Peyer's patch (tissue), 4 donors: ENCODE measurements at regions not wholly inside any gene's neighbourhood (a gene's known extent, or its start where the extent isn't known, plus 50 kb on each side); places are given as distances from the start of the nearest gene placed in this dataset.

ENCODE experiments used
- POLR2A ChIP-seq, 2 donors: fragments of 450-650 bp; IDR thresholded peaks; one replicate each; pipeline ENCODE4 v1.5.1; 2017; ENCODE audit warnings: antibody characterized with exemption in 2 of 2, mild to moderate bottlenecking in 2 of 2, moderate library complexity in 2 of 2
- TF ChIP-seq, protein P1 (sequence below), 6 experiments: fragments of 450-650 bp in 4 of 6; fragments of 200-600 bp in 2 of 6; sonication (generic) in 1 of 6; IDR thresholded peaks; one replicate each; pipeline ENCODE4 v1.5.1; 2017 to 2019; ENCODE audit warnings: antibody characterized with exemption in 6 of 6, mild to moderate bottlenecking in 3 of 6, moderate library complexity in 1 of 6

DNA sequence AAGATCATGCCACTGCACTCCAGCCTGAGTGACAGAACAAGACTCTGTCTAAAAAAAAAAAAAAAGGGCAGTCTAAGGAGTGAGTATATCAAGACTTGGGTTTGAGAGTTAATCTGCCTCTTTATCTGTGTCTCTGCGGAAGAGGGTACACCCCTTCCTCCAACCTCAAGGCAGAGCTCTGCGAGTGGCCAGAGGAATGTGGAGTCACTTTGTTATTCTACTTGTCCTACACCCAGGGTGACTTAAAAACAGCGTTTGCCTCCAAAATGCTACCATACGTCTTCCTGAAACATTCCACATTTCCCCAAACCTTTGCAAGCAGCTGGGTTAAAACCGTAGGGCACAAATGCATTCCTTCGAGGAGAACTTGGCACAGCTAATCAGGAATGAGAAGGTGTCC is 199.9 kb downstream of the SHOX start:
- TF ChIP-seq, protein P1, sequence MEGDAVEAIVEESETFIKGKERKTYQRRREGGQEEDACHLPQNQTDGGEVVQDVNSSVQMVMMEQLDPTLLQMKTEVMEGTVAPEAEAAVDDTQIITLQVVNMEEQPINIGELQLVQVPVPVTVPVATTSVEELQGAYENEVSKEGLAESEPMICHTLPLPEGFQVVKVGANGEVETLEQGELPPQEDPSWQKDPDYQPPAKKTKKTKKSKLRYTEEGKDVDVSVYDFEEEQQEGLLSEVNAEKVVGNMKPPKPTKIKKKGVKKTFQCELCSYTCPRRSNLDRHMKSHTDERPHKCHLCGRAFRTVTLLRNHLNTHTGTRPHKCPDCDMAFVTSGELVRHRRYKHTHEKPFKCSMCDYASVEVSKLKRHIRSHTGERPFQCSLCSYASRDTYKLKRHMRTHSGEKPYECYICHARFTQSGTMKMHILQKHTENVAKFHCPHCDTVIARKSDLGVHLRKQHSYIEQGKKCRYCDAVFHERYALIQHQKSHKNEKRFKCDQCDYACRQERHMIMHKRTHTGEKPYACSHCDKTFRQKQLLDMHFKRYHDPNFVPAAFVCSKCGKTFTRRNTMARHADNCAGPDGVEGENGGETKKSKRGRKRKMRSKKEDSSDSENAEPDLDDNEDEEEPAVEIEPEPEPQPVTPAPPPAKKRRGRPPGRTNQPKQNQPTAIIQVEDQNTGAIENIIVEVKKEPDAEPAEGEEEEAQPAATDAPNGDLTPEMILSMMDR (IDR thresholded peaks at IDR 0.05) = no peak
- TF ChIP-seq POLR2A (IDR thresholded peaks at IDR 0.05) = no peak
